GM12892 (cell line): ENCODE measurements at regions not wholly inside any gene's neighbourhood (a gene's known extent, or its start where the extent isn't known, plus 50 kb on each side); places are given as distances from the start of the nearest gene placed in this dataset.

Experiments
- POLR2A ChIP-seq: IDR thresholded peaks from 2 replicates; pipeline ENCODE4 v1.6.1; 2011; ENCODE audit warnings: low read depth, low read length, control low read depth
- TAF1 ChIP-seq: IDR thresholded peaks from 2 replicates; pipeline ENCODE4 v1.6.1; 2011; ENCODE audit warnings: low read depth, mild to moderate bottlenecking, control low read depth, low read length, borderline replicate concordance

GRCh38 chr9:20242510-20243189, 379.6 kb downstream of the MLLT3 start:
- TF ChIP-seq TAF1 = no peak
- TF ChIP-seq POLR2A = no peak
